ENCODE measurements at regions not wholly inside any gene's neighbourhood (a gene's known extent, or its start where the extent isn't known, plus 50 kb on each side); places are given as distances from the start of the nearest gene placed in this dataset.
A peak's percentile ranks its signal among the peaks of the same experiment; 100 is the strongest.

DNA sequence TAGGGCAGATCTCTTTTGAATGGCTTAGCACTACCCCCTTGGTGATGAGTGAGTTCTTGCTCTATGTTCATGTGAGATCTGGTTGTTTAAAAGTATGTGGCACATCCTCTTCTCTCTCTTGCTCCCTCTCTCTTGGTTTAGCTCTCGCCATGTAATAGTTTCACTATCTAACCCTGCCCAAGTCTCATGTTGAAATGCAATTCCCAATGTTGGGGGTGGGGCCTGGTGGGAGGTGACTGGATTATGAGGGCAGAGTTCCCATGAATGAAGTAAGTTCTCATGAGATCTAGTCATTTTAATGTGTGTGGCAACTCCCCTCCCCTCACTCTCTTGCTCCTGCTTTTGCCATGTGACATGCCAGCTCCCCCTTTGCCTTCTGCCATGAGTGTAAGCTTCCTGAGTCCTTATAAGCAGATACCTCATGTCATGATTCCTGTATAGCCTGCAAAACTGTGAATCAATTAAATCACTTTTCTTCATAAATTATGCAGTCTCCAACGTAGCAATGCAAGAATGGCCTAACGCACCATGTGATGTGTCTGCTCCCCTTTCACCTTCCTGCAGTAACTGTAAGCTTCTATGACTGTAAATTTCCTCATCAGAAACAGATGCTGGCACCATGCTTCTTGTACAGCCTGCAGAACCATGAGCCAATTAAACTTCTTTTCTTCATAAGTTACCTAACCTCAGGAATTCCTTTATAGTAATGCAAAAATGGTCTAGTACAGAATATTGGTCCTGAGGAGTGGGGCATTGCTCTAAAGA lies 74.8 kb upstream of the KCNH8 start:
- POLR2A ChIA-PET = no interaction called here

DNA sequence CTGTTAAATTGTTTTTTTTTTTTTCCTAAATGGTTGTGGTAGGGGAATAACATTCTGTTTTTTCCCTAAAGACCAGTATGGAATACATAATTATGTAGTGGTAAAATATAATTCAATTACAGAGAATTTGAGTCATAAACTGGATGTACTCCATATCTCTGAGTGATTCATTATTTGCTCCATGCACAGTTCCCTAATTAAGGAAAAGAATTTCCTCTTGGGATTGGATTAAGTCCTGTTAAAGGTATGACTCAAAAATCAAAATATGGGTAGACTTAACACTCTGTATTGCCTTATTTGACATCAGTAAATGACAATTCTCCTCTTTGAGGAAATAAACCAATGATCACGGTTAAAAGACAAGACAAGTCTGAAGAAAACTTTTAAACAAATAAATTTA lies 78.0 kb upstream of the KCNH8 start:
- H3K4me3 Mint-ChIP-seq (ENCODE audit: unreplicated experiment) = no peak overlapping the region
- ChIA-PET POLR2A (no interaction called here), CTCF (no interaction called here)
- TF ChIP-seq, protein P1, sequence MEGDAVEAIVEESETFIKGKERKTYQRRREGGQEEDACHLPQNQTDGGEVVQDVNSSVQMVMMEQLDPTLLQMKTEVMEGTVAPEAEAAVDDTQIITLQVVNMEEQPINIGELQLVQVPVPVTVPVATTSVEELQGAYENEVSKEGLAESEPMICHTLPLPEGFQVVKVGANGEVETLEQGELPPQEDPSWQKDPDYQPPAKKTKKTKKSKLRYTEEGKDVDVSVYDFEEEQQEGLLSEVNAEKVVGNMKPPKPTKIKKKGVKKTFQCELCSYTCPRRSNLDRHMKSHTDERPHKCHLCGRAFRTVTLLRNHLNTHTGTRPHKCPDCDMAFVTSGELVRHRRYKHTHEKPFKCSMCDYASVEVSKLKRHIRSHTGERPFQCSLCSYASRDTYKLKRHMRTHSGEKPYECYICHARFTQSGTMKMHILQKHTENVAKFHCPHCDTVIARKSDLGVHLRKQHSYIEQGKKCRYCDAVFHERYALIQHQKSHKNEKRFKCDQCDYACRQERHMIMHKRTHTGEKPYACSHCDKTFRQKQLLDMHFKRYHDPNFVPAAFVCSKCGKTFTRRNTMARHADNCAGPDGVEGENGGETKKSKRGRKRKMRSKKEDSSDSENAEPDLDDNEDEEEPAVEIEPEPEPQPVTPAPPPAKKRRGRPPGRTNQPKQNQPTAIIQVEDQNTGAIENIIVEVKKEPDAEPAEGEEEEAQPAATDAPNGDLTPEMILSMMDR (IDR thresholded peaks at IDR 0.05; ENCODE audit: unreplicated experiment) = no peak
- H3K27me3 Mint-ChIP-seq (ENCODE audit: insufficient read depth, unreplicated experiment) = peaks cover 13% of the 10 kb centered on the region
- no peaks in the 10 kb centered on the region for H3K4me1 Mint-ChIP-seq (ENCODE audit: insufficient read depth, unreplicated experiment)
- no peaks in the 10 kb centered on the region for H3K9me3 Mint-ChIP-seq (ENCODE audit: unreplicated experiment)
- no peak overlapping the region for H3K27ac Mint-ChIP-seq (ENCODE audit: low read depth, unreplicated experiment)
- no peaks in the 10 kb centered on the region for H3K36me3 Mint-ChIP-seq (ENCODE audit: insufficient read depth, unreplicated experiment)
- DNase-seq (ENCODE audit: unreplicated experiment) = peak; percentile 31
- intact Hi-C loops (cut with micrococcal nuclease) = no loop called here
- no TSS peak for BruUV-seq (replicated peaks)

More for the DNA sequence above, 74.8 kb upstream of the KCNH8 start:
- intact Hi-C loops (cut with micrococcal nuclease) = no loop called here
- TF ChIP-seq, protein P1 (IDR thresholded peaks at IDR 0.05; ENCODE audit: unreplicated experiment) = no peak
- H3K9me3 Mint-ChIP-seq (ENCODE audit: unreplicated experiment) = no peaks in the 10 kb centered on the region
- CTCF ChIA-PET = interaction anchor here (0.5 to 1.1 kb wide), 3 partner anchors 8 to 183 kb away, joined by 3 read pairs; no protein-coding TSS in a partner anchor
- H3K36me3 Mint-ChIP-seq (ENCODE audit: insufficient read depth, unreplicated experiment) = no peaks in the 10 kb centered on the region
- DNase-seq (ENCODE audit: unreplicated experiment) = no peak
- no peak overlapping the region for H3K4me3 Mint-ChIP-seq (ENCODE audit: unreplicated experiment)
- no peaks in the 10 kb centered on the region for H3K4me1 Mint-ChIP-seq (ENCODE audit: insufficient read depth, unreplicated experiment)
- BruUV-seq (replicated peaks) = no TSS peak
- peaks cover 2% of the 10 kb centered on the region for H3K27me3 Mint-ChIP-seq (ENCODE audit: insufficient read depth, unreplicated experiment)
- H3K27ac Mint-ChIP-seq (ENCODE audit: low read depth, unreplicated experiment) = no peak overlapping the region

DNA sequence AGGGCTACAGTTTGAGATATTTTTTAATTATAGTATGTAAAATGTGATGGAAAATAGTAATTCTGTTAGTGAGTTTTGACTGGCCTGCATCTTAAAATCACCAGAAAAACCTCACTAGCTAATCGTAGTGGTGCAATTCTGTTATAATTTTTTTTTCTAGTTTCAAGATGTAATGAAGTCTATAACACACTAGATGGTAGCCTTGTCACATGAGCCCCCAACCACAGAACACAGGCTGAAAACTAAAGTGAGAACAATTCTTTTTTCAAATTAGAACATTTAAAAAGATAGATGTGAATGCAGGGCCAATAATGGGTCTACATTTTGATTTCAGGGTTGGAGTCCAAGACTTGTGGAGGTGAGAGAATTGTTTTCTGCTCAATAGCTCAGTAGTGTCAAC lies 83.3 kb upstream of the KCNH8 start:
- H3K9me3 Mint-ChIP-seq (ENCODE audit: unreplicated experiment) = no peaks in the 10 kb centered on the region
- no peak overlapping the region for H3K4me3 Mint-ChIP-seq (ENCODE audit: unreplicated experiment)
- no peak overlapping the region for H3K27ac Mint-ChIP-seq (ENCODE audit: low read depth, unreplicated experiment)
- intact Hi-C loops (cut with micrococcal nuclease) = loop anchor here (1.0 to 5.0 kb wide), 3 partner anchors 187 to 478 kb away; no protein-coding TSS in a partner anchor
- ChIA-PET POLR2A (interaction anchor here (0.6 to 0.7 kb wide), 2 partner anchors 12 to 1246 kb away, joined by 3 read pairs; no protein-coding TSS in a partner anchor), CTCF (interaction anchor here (0.5 to 3.3 kb wide), 35 partner anchors 9 to 1242 kb away, joined by 3 to 15 read pairs (median 3); no protein-coding TSS in a partner anchor)
- DNase-seq (ENCODE audit: unreplicated experiment) = peak; percentile 36
- H3K27me3 Mint-ChIP-seq (ENCODE audit: insufficient read depth, unreplicated experiment) = peaks cover 13% of the 10 kb centered on the region
- TF ChIP-seq, protein P1 (IDR thresholded peaks at IDR 0.05; ENCODE audit: unreplicated experiment) = peak; percentile 58
- H3K36me3 Mint-ChIP-seq (ENCODE audit: insufficient read depth, unreplicated experiment) = no peaks in the 10 kb centered on the region
- BruUV-seq (replicated peaks) = no TSS peak
- H3K4me1 Mint-ChIP-seq (ENCODE audit: insufficient read depth, unreplicated experiment) = no peaks in the 10 kb centered on the region

DNA sequence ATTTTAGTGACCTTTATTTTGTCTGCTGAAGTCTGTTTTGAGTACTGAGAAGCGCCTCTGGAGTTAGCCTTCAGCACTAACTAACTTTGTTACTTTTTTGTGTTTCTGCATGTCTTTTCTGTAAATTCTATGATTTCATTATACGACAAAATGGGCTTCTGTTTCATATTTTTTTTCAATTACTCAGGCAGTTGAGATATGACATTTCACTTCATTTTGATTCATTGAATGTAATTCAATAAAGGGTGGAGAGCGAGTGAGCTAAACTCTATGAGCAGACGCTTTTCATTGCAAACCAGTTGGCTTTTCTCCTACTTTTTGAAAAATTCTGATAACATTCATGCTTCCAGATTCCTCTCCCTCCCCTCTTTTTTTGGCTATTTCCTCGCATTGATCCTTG lies 84.4 kb upstream of the KCNH8 start:
- CTCF ChIA-PET = interaction anchor here (0.5 to 3.3 kb wide), 9 partner anchors 33 to 889 kb away, joined by 3 to 17 read pairs (median 4); no protein-coding TSS in a partner anchor
- BruUV-seq (replicated peaks) = no TSS peak

More for the DNA sequence above, 84.4 kb upstream of the KCNH8 start:
- DNase-seq (ENCODE audit: unreplicated experiment) = no peak
- Mint-ChIP-seq H3K9me3 (ENCODE audit: unreplicated experiment) (no peaks in the 10 kb centered on the region), H3K36me3 (ENCODE audit: insufficient read depth, unreplicated experiment) (no peaks in the 10 kb centered on the region), H3K4me3 (ENCODE audit: unreplicated experiment) (no peak overlapping the region), H3K27ac (ENCODE audit: low read depth, unreplicated experiment) (no peak overlapping the region), H3K27me3 (ENCODE audit: insufficient read depth, unreplicated experiment) (peaks cover 13% of the 10 kb centered on the region), H3K4me1 (ENCODE audit: insufficient read depth, unreplicated experiment) (no peaks in the 10 kb centered on the region)
- TF ChIP-seq, protein P1 (IDR thresholded peaks at IDR 0.05; ENCODE audit: unreplicated experiment) = no peak
- intact Hi-C loops (cut with micrococcal nuclease) = no loop called here
- POLR2A ChIA-PET = no interaction called here
